ENCODE measurements at regions not wholly inside any gene's neighbourhood (a gene's known extent, or its start where the extent isn't known, plus 50 kb on each side); places are given as distances from the start of the nearest gene placed in this dataset.

DNA sequence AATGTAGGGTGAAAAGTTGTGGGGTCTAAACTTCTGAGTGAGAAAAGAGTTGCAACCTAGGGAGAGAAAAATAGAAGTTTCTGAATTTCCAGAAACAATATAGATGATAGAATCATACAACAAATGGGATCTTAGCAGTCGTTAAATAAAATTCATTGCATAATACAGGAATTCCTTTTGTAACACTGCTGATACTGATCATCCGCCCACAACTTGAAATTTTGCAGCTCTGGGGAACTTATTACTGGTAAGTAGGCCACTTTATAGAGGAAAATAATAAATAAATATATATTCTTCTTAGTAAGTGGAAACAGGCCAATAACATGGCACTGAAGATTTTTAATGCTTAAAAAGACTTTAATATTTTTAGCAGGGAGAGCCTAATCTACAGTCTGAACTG is 81.9 kb upstream of the SMIM30 start:
- Mint-ChIP-seq H3K27ac (no peak overlapping the region), H3K36me3 (no peaks in the 10 kb centered on the region), H3K9me3 (no peaks in the 10 kb centered on the region), H3K4me1 (no peaks in the 10 kb centered on the region), H3K27me3 (ENCODE audit: low read depth) (peaks cover 3% of the 10 kb centered on the region; the same call in 1 of the 2 replicates), H3K4me3 (no peak overlapping the region)
- ATAC-seq (no peak), DNase-seq (ENCODE audit: low spot score) (no peak)
- CTCF ChIA-PET, result no interaction called here
- TF ChIP-seq SP1 (CRISPR knock-in tag; conservative IDR thresholded peaks at IDR 0.05) (no peak), TCF7 (CRISPR knock-in tag; IDR thresholded peaks at IDR 0.05; ENCODE audit: low read depth) (no peak), ZNF671 (CRISPR knock-in tag; IDR thresholded peaks at IDR 0.05) (no peak), SOX15 (CRISPR knock-in tag; IDR thresholded peaks at IDR 0.05) (no peak), MXD4 (CRISPR knock-in tag; IDR thresholded peaks at IDR 0.05; ENCODE audit: borderline replicate concordance) (no peak), FOXP1 (CRISPR knock-in tag; IDR thresholded peaks at IDR 0.05; ENCODE audit: borderline replicate concordance) (no peak)
- TF ChIP-seq, protein P1, sequence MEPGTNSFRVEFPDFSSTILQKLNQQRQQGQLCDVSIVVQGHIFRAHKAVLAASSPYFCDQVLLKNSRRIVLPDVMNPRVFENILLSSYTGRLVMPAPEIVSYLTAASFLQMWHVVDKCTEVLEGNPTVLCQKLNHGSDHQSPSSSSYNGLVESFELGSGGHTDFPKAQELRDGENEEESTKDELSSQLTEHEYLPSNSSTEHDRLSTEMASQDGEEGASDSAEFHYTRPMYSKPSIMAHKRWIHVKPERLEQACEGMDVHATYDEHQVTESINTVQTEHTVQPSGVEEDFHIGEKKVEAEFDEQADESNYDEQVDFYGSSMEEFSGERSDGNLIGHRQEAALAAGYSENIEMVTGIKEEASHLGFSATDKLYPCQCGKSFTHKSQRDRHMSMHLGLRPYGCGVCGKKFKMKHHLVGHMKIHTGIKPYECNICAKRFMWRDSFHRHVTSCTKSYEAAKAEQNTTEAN (CRISPR knock-in tag; IDR thresholded peaks at IDR 0.05), result no peak
- TF ChIP-seq, protein P2, sequence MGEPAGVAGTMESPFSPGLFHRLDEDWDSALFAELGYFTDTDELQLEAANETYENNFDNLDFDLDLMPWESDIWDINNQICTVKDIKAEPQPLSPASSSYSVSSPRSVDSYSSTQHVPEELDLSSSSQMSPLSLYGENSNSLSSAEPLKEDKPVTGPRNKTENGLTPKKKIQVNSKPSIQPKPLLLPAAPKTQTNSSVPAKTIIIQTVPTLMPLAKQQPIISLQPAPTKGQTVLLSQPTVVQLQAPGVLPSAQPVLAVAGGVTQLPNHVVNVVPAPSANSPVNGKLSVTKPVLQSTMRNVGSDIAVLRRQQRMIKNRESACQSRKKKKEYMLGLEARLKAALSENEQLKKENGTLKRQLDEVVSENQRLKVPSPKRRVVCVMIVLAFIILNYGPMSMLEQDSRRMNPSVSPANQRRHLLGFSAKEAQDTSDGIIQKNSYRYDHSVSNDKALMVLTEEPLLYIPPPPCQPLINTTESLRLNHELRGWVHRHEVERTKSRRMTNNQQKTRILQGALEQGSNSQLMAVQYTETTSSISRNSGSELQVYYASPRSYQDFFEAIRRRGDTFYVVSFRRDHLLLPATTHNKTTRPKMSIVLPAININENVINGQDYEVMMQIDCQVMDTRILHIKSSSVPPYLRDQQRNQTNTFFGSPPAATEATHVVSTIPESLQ (CRISPR knock-in tag; IDR thresholded peaks at IDR 0.05), result no peak
- TF ChIP-seq, protein P3, sequence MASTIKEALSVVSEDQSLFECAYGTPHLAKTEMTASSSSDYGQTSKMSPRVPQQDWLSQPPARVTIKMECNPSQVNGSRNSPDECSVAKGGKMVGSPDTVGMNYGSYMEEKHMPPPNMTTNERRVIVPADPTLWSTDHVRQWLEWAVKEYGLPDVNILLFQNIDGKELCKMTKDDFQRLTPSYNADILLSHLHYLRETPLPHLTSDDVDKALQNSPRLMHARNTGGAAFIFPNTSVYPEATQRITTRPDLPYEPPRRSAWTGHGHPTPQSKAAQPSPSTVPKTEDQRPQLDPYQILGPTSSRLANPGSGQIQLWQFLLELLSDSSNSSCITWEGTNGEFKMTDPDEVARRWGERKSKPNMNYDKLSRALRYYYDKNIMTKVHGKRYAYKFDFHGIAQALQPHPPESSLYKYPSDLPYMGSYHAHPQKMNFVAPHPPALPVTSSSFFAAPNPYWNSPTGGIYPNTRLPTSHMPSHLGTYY (CRISPR knock-in tag; IDR thresholded peaks at IDR 0.05), result no peak
- TF ChIP-seq, protein P4, sequence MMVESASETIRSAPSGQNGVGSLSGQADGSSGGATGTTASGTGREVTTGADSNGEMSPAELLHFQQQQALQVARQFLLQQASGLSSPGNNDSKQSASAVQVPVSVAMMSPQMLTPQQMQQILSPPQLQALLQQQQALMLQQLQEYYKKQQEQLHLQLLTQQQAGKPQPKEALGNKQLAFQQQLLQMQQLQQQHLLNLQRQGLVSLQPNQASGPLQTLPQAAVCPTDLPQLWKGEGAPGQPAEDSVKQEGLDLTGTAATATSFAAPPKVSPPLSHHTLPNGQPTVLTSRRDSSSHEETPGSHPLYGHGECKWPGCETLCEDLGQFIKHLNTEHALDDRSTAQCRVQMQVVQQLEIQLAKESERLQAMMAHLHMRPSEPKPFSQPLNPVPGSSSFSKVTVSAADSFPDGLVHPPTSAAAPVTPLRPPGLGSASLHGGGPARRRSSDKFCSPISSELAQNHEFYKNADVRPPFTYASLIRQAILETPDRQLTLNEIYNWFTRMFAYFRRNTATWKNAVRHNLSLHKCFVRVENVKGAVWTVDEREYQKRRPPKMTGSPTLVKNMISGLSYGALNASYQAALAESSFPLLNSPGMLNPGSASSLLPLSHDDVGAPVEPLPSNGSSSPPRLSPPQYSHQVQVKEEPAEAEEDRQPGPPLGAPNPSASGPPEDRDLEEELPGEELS (CRISPR knock-in tag; IDR thresholded peaks at IDR 0.05), result no peak
- POLR2A ChIA-PET, result no interaction called here

DNA sequence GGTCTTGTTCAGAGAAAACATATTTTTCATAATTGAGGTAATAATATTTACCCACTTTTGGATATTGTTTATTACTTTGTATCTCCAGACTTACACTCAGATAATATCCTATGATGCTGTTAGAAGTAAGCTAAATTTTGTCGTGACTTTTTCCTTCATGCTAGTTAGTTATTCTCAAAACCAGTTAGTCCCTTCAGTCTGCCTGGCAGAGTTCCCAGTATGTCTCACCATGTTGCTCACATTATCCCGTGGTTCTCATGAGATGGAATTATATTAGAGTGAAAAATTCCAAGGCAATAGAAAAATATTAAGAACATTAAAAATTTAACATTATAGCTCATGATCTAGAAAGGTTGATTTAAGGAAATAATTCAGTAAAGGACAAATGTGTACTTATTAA is 81.5 kb upstream of the SMIM30 start:
- no peaks in the 10 kb centered on the region for H3K9me3 Mint-ChIP-seq
- H3K27me3 Mint-ChIP-seq (ENCODE audit: low read depth), result peaks cover 3% of the 10 kb centered on the region; the same call in 1 of the 2 replicates
- DNase-seq (ENCODE audit: low spot score) (no peak), ATAC-seq (no peak)
- no peaks in the 10 kb centered on the region for H3K36me3 Mint-ChIP-seq
- POLR2A ChIA-PET, result no interaction called here
- H3K4me1 Mint-ChIP-seq, result no peaks in the 10 kb centered on the region
- TF ChIP-seq ZNF232 (CRISPR knock-in tag; IDR thresholded peaks at IDR 0.05), result no peak
- TF ChIP-seq ELF4 (CRISPR knock-in tag; IDR thresholded peaks at IDR 0.05; ENCODE audit: low read depth), result no peak
- TF ChIP-seq, protein P2 (CRISPR knock-in tag; IDR thresholded peaks at IDR 0.05), result no peak
- no peak for TF ChIP-seq ZNF121 (CRISPR knock-in tag; IDR thresholded peaks at IDR 0.05)
- TF ChIP-seq, protein P5, sequence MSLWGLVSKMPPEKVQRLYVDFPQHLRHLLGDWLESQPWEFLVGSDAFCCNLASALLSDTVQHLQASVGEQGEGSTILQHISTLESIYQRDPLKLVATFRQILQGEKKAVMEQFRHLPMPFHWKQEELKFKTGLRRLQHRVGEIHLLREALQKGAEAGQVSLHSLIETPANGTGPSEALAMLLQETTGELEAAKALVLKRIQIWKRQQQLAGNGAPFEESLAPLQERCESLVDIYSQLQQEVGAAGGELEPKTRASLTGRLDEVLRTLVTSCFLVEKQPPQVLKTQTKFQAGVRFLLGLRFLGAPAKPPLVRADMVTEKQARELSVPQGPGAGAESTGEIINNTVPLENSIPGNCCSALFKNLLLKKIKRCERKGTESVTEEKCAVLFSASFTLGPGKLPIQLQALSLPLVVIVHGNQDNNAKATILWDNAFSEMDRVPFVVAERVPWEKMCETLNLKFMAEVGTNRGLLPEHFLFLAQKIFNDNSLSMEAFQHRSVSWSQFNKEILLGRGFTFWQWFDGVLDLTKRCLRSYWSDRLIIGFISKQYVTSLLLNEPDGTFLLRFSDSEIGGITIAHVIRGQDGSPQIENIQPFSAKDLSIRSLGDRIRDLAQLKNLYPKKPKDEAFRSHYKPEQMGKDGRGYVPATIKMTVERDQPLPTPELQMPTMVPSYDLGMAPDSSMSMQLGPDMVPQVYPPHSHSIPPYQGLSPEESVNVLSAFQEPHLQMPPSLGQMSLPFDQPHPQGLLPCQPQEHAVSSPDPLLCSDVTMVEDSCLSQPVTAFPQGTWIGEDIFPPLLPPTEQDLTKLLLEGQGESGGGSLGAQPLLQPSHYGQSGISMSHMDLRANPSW (CRISPR knock-in tag; conservative IDR thresholded peaks at IDR 0.05; ENCODE audit: low read depth), result no peak
- no peak for TF ChIP-seq NFATC4 (CRISPR knock-in tag; IDR thresholded peaks at IDR 0.05)
- no peak for TF ChIP-seq ZNF263 (CRISPR knock-in tag; IDR thresholded peaks at IDR 0.05; ENCODE audit: low read depth)
- TF ChIP-seq FOXJ3 (CRISPR knock-in tag; IDR thresholded peaks at IDR 0.05; ENCODE audit: borderline replicate concordance), result no peak
- no peak overlapping the region for H3K27ac Mint-ChIP-seq
- CTCF ChIA-PET, result no interaction called here
- H3K4me3 Mint-ChIP-seq, result no peak overlapping the region

Measured in WTC11 (cell line).